ENCODE measurements at regions not wholly inside any gene's neighbourhood (a gene's known extent, or its start where the extent isn't known, plus 50 kb on each side); places are given as distances from the start of the nearest gene placed in this dataset.

- no peaks in the 10 kb centered on the region for H3K36me3 ChIP-seq (ENCODE audit: insufficient read depth, low read length)
- H3K9ac ChIP-seq (ENCODE audit: insufficient read length) = no peak overlapping the region
- DNase-seq (ENCODE audit: low read depth, low spot score) = no peak
- no peaks in the 10 kb centered on the region for H3K9me3 ChIP-seq (ENCODE audit: low read depth, low read length)
- no peak overlapping the region for H3K27ac ChIP-seq
- no peak overlapping the region for H3K4me3 ChIP-seq
- no peak for TF ChIP-seq FOXP2 (optimal IDR thresholded peaks at IDR 0.05; ENCODE audit: control extremely low read depth, extremely low read length, insufficient read depth)
- no peak for TF ChIP-seq EZH2 (IDR thresholded peaks at IDR 0.05)
- no peak for TF ChIP-seq POLR2AphosphoS5 (IDR thresholded peaks at IDR 0.05; ENCODE audit: borderline replicate concordance, low read depth, low read length)
Observed at GRCh38 chr9:89738137-89738932, 133.5 kb downstream of the GADD45G start.

GRCh38 chr9:89739511-89739910 is 134.7 kb downstream of the GADD45G start:
- Histone ChIP-seq H3K4me3 (no peak overlapping the region), H3K9me3 (ENCODE audit: low read depth, low read length) (no peaks in the 10 kb centered on the region), H3K36me3 (ENCODE audit: insufficient read depth, low read length) (no peaks in the 10 kb centered on the region), H3K27ac (no peak overlapping the region), H3K9ac (ENCODE audit: insufficient read length) (no peak overlapping the region)
- TF ChIP-seq FOXP2 (optimal IDR thresholded peaks at IDR 0.05; ENCODE audit: control extremely low read depth, extremely low read length, insufficient read depth) = no peak
- no peak for TF ChIP-seq POLR2AphosphoS5 (IDR thresholded peaks at IDR 0.05; ENCODE audit: borderline replicate concordance, low read depth, low read length)
- TF ChIP-seq EZH2 (IDR thresholded peaks at IDR 0.05) = no peak
- DNase-seq (ENCODE audit: low read depth, low spot score) = no peak

- Histone ChIP-seq H3K9ac (ENCODE audit: insufficient read length) (no peak overlapping the region), H3K4me3 (no peak overlapping the region), H3K36me3 (ENCODE audit: insufficient read depth, low read length) (no peaks in the 10 kb centered on the region), H3K9me3 (ENCODE audit: low read depth, low read length) (no peaks in the 10 kb centered on the region), H3K27ac (no peak overlapping the region)
- TF ChIP-seq POLR2AphosphoS5 (IDR thresholded peaks at IDR 0.05; ENCODE audit: borderline replicate concordance, low read depth, low read length) = no peak
- no peak for TF ChIP-seq FOXP2 (optimal IDR thresholded peaks at IDR 0.05; ENCODE audit: control extremely low read depth, extremely low read length, insufficient read depth)
- no peak for TF ChIP-seq EZH2 (IDR thresholded peaks at IDR 0.05)
- DNase-seq (ENCODE audit: low read depth, low spot score) = no peak
Observed at GRCh38 chr9:89739916-89740315, 135.1 kb downstream of the GADD45G start.

- H3K4me3 ChIP-seq = no peak overlapping the region
- no peaks in the 10 kb centered on the region for H3K9me3 ChIP-seq (ENCODE audit: low read depth, low read length)
- TF ChIP-seq EZH2 (IDR thresholded peaks at IDR 0.05) = no peak
- TF ChIP-seq FOXP2 (optimal IDR thresholded peaks at IDR 0.05; ENCODE audit: control extremely low read depth, extremely low read length, insufficient read depth) = no peak
- TF ChIP-seq POLR2AphosphoS5 (IDR thresholded peaks at IDR 0.05; ENCODE audit: borderline replicate concordance, low read depth, low read length) = no peak
- H3K9ac ChIP-seq (ENCODE audit: insufficient read length) = no peak overlapping the region
- DNase-seq (ENCODE audit: low read depth, low spot score) = no peak
- H3K36me3 ChIP-seq (ENCODE audit: insufficient read depth, low read length) = no peaks in the 10 kb centered on the region
- no peak overlapping the region for H3K27ac ChIP-seq
Observed at GRCh38 chr9:89740722-89741121, 135.9 kb downstream of the GADD45G start.

GRCh38 chr9:89742660-89743059 is 137.8 kb downstream of the GADD45G start:
- DNase-seq (ENCODE audit: low read depth, low spot score) = no peak
- TF ChIP-seq EZH2 (IDR thresholded peaks at IDR 0.05) (no peak), FOXP2 (optimal IDR thresholded peaks at IDR 0.05; ENCODE audit: control extremely low read depth, extremely low read length, insufficient read depth) (no peak), POLR2AphosphoS5 (IDR thresholded peaks at IDR 0.05; ENCODE audit: borderline replicate concordance, low read depth, low read length) (no peak)
- Histone ChIP-seq H3K9me3 (ENCODE audit: low read depth, low read length) (no peaks in the 10 kb centered on the region), H3K36me3 (ENCODE audit: insufficient read depth, low read length) (no peaks in the 10 kb centered on the region), H3K9ac (ENCODE audit: insufficient read length) (no peak overlapping the region), H3K4me3 (no peak overlapping the region), H3K27ac (no peak overlapping the region)

GRCh38 chr9:89743216-89743572 is 138.4 kb downstream of the GADD45G start:
- H3K4me3 ChIP-seq = no peak overlapping the region
- H3K36me3 ChIP-seq (ENCODE audit: insufficient read depth, low read length) = no peaks in the 10 kb centered on the region
- no peak overlapping the region for H3K9ac ChIP-seq (ENCODE audit: insufficient read length)
- TF ChIP-seq FOXP2 (optimal IDR thresholded peaks at IDR 0.05; ENCODE audit: control extremely low read depth, extremely low read length, insufficient read depth) (no peak), EZH2 (IDR thresholded peaks at IDR 0.05) (no peak), POLR2AphosphoS5 (IDR thresholded peaks at IDR 0.05; ENCODE audit: borderline replicate concordance, low read depth, low read length) (no peak)
- no peak overlapping the region for H3K27ac ChIP-seq
- no peaks in the 10 kb centered on the region for H3K9me3 ChIP-seq (ENCODE audit: low read depth, low read length)
- DNase-seq (ENCODE audit: low read depth, low spot score) = no peak

- Histone ChIP-seq H3K36me3 (ENCODE audit: insufficient read depth, low read length) (no peaks in the 10 kb centered on the region), H3K9ac (ENCODE audit: insufficient read length) (no peak overlapping the region), H3K9me3 (ENCODE audit: low read depth, low read length) (no peaks in the 10 kb centered on the region), H3K27ac (no peak overlapping the region), H3K4me3 (no peak overlapping the region)
- DNase-seq (ENCODE audit: low read depth, low spot score) = no peak
- TF ChIP-seq EZH2 (IDR thresholded peaks at IDR 0.05) (no peak), FOXP2 (optimal IDR thresholded peaks at IDR 0.05; ENCODE audit: control extremely low read depth, extremely low read length, insufficient read depth) (no peak), POLR2AphosphoS5 (IDR thresholded peaks at IDR 0.05; ENCODE audit: borderline replicate concordance, low read depth, low read length) (no peak)
Observed at GRCh38 chr9:89743573-89744254, 138.9 kb downstream of the GADD45G start.

- H3K9ac ChIP-seq (ENCODE audit: insufficient read length) = no peak overlapping the region
- H3K4me3 ChIP-seq = no peak overlapping the region
- no peaks in the 10 kb centered on the region for H3K9me3 ChIP-seq (ENCODE audit: low read depth, low read length)
- no peaks in the 10 kb centered on the region for H3K36me3 ChIP-seq (ENCODE audit: insufficient read depth, low read length)
- DNase-seq (ENCODE audit: low read depth, low spot score) = no peak
- no peak overlapping the region for H3K27ac ChIP-seq
- TF ChIP-seq POLR2AphosphoS5 (IDR thresholded peaks at IDR 0.05; ENCODE audit: borderline replicate concordance, low read depth, low read length) (no peak), FOXP2 (optimal IDR thresholded peaks at IDR 0.05; ENCODE audit: control extremely low read depth, extremely low read length, insufficient read depth) (no peak), EZH2 (IDR thresholded peaks at IDR 0.05) (no peak)
Observed at GRCh38 chr9:89744255-89744648, 139.4 kb downstream of the GADD45G start.
